GM21529 (cell line): ENCODE measurements at regions not wholly inside any gene's neighbourhood (a gene's known extent, or its start where the extent isn't known, plus 50 kb on each side); places are given as distances from the start of the nearest gene placed in this dataset.
"Not testable (repeated sequence)": the region's sequence is repeated elsewhere in the genome, so short reads cannot be mapped to it uniquely, and the experiment has no call there.

ENCODE experiments used
- ATAC-seq: cut with Tn5 transposase; IDR thresholded peaks from one replicate; pipeline ENCODE4 v1.9.1; 2021; ENCODE audit not compliant: unreplicated experiment

DNA sequence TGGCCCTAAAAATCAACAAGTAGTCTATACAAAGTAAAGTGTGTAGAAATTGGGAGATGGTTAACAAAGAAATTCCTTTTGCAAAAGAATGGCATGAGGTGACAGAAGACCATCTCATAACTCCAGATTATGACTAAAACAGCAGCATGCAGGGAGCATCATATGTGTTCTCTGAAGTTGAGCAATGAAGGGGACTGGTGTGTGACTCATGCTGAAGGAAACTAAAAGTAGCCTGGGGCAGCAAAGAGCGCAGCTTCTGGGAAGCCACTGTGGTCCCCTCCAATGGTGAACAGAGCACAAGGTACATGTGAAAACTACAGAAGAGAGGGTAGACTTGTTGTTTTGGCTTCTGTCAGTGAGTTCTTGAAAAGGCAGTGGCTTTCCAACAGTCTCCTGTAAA lies 133.4 kb downstream of the MACC1 start:
- ATAC-seq: no peak

DNA sequence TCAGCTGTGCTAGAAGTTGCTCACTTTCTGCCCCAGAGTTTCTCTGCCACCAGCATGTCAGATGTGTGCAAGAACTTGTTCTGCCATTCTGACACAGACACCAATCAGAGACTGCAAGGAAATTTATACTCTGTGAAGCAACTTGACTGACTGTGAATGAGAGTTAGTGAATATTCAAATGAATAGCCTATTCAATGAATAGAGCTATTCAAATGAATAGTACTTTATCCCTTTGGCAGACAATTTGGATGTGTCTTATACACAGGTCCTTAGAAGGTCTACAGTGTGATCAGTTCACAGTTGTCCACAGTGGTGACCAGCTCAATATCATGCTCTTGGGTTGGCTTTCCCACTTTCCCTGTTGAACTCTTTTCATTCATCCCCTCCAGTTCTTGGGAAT lies 138.1 kb downstream of the MACC1 start:
- ATAC-seq: no peak

DNA sequence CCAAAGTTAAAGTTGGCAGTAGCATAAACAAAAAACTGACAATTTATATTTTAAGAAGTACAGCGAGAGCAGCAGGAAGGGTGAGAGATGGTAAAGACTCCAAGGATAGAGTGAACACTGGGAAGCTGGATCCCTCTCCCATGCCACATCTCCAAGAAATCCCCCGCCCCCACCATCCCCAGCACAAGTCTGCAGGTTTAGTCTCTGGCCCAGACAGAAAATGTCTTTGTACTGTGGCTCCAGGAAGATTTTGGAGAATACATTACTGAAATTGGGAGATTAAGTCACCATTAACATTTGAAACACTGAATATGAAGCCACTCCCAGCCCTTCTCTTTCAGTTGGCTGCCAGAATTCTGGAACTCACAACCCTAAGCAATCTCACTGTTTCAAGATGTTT lies 140.3 kb downstream of the MACC1 start:
- no peak for ATAC-seq

DNA sequence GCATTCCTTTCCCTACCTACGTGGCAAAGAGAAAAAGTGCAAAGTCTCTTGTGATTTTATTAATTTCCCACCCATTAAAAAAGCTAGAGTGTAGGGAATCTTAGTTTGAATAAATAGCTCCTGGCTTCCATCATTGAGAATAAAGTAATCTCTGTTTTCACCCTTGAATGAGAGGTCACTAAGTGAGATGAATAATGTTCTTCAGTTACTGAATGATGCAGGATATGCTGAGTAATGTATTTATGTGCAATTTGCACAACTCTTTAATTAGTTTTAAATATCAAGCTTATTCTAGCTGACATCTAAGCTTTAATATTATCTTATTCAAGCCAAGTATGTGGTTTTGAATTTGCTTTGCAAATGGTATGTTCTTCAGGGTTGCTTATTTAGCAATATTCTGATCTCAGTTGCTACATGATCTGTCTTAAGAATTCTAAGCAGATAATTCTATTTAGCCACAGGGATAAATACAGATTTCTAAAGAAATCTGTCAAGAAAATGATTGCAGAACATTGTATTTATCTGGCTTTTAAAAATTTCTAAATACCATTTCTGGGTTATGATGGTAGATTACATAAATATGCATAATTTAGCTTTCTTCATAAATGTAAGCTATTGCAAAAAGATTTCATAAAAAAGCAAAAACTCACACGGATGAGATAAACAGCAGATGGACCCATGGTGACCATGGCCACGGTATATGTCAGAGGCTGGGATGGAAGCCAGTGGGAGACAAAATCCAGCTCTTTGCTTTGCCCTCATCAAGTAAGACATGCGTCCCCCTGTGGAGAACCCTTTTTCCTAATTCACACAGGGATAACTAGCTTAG lies 141.0 kb downstream of the MACC1 start:
- no peak for ATAC-seq

DNA sequence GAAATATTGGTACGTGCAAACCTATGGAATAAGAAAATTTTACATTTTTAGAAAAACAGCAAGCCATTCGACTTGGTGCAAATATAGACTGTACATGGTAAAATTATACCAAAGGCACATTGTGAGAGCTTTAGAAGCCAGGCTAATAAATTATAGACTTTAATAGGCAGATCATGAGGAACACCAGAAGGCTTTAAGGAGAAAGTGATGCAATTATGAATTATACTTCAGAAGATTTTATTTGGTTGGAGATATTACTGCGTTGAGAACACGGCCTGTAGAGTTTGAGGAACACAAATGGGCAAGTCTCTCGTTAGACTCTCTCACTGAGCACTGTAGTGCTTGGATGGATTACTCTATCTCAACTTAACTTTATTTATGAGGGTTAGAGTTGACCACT lies 141.7 kb downstream of the MACC1 start:
- no peak for ATAC-seq

DNA sequence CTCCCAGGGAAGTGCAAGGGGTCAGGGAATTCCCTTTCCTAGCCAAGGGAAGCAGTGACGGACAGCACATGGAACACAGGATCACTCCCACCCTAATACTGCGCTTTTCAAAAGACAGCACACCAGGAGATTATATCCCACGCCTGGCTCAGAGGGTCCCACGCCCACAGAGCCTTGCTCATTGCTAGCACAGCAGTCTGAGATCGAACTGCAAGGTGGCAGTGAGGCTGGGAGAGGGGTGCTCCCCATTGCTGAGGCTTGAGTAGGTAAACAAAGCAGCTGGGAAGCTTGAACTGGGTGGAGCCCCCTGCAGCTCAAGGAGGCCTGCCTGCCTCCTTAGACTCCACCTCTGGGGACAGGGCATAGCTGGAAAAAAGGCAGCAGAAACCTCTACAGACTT lies 149.2 kb downstream of the MACC1 start:
- not testable (repeated sequence) for ATAC-seq

GRCh38 chr7:20064974-20065862 lies 152.0 kb downstream of the MACC1 start:
- peak; percentile 98 for ATAC-seq

DNA sequence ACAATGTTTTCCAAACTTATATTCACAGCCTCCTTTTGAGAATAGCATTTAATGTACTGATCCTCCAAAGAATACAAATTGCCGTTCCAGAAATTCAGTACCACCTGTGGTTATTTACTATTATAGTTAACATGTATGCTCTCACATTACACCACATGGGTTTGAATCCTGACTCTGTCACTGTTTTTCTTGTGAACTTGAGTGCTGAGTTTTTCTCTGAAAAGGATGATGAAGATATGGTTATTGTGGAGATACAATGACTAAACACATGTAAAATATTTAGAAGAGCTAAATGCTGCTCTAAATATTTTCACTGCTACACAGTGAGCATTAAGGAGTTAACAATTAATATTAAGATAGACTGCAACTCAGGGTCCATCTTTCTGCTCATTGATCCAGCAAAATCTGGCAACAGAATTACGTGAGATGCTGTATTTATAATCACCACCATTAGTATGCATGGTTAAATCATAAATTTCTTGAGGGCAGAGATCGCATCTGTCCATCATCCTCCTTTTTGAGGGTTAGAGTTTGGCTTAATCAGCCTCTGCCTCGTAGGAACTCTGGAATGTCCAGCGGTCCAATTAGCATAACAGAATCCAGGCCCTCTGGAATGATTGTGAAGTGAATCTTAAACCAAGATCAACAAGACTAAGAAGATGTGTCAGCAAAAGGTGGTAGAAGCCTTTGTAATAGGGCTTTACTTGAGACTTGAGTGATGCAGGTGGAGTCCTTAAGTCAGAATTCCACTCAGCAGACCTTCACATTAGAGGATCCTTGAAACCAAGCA lies 152.8 kb downstream of the MACC1 start:
- ATAC-seq: no peak

GRCh38 chr7:20063644-20064043 lies 153.5 kb downstream of the MACC1 start:
- ATAC-seq: no peak

DNA sequence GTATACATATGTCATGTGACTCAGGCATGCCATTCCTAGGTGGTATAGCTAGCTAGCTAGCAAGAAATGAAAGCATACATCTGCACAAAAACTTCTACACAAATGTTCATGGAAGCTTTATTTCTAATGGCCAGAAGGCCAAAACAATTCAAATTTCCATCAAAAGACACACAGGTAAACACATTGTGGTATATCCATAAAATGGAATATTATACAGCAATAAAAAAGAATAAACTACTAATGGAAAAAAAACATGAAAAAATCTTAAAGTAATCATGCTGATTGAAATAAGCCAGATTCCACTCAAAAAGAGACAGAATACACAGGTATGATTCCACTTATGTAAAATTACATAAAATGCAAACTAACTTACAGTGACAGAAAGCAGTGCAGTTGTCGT lies 154.3 kb downstream of the MACC1 start:
- ATAC-seq: no peak

GRCh38 chr7:20053334-20054104 lies 163.7 kb downstream of the MACC1 start:
- no peak for ATAC-seq

- ATAC-seq: no peak
Observed at GRCh38 chr7:20050241-20050966, 166.8 kb downstream of the MACC1 start.

- no peak for ATAC-seq
Observed at GRCh38 chr7:20038676-20039075, 178.5 kb downstream of the MACC1 start.

- ATAC-seq: no peak
Observed at GRCh38 chr7:20035279-20035875, 181.8 kb downstream of the MACC1 start.

DNA sequence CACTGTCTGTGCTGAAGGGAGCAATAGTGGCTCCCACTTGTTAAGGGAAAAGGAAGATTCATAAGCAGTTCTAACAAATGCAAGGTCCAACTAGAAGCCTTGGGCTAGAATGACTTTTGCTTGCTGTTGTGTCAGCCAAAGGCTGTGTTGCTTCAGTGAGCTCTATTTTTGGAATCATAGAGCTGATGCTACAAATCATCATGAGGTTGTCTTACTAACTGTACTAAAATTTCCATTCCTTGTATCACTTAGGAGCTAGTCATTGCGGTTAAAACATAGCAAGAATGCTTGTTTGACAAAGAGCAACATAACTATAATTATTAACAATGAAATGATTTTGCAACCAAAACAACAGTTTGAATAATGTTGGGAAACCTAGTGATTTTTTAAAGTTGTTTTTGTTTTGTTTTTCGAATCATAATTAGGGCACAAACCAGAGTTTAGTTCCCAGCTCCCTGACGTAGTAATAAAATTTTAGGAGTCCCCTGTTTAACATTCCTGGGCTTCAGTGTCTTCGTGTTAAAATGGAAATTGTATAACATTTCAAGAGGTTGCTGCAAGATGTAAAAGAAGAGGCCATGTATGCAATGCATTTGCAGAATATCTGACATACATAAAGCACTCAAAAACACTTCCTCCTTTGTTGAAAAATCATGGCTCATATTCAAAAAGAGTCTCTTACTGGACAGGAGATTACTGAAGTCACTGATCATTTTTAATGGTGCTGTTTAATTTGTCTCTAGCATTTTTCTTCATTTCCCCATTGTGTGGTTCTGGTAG lies 183.4 kb downstream of the MACC1 start:
- no peak for ATAC-seq

DNA sequence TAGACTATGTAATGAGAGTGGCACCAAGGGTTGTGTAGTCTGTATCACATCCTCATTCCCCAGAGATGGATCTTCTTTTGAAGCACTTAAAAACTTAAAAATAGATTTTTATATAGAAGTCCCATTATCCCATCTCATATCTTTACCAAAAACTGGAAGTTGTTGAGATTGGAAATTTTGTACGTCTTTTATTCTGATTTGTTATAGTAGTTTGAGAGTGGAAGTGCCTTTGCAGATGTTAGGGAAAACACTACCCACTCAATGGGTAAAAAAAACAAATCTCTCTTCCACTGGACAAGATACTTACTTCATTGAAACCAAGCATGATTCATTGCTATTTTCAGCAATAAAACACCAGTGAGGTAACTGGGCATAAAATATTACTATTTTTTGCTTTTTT lies 184.4 kb downstream of the MACC1 start:
- no peak for ATAC-seq

- ATAC-seq: peak; percentile 57
Observed at GRCh38 chr7:20030915-20031362, 186.2 kb downstream of the MACC1 start.

GRCh38 chr7:20030417-20030816 lies 186.8 kb downstream of the MACC1 start:
- ATAC-seq: peak; percentile 84

DNA sequence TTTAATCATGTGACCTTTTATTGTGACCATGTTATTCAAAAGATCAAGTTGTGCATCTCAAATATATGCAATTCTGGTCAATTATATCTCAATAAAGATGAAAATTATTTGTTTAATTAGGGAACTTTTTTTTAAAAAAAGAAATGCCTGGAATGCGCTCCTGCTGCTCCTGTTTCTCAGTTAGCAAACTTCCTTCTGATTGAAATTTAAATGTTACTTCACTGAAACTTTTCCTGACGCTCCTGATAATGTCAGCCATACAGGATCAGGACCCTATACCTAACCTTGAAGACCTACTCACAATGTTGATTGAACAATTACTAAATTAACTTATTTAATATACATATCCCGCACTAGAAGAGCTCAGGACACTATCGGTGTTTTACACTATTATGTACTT lies 190.4 kb downstream of the MACC1 start:
- no peak for ATAC-seq
